Lower leg skin (tissue), 3 donors: ENCODE measurements at regions not wholly inside any gene's neighbourhood (a gene's known extent, or its start where the extent isn't known, plus 50 kb on each side); places are given as distances from the start of the nearest gene placed in this dataset.

ENCODE experiments used
- CTCF ChIP-seq, 3 donors: fragments of 450-650 bp; IDR thresholded peaks; one replicate each; pipeline ENCODE4 v1.5.1; 2016; ENCODE audit warnings: antibody characterized with exemption in 3 of 3, mild to moderate bottlenecking in 3 of 3, moderate library complexity in 2 of 3
- POLR2A ChIP-seq, 2 donors: fragments of 450-650 bp; IDR thresholded peaks; one replicate each; pipeline ENCODE4 v1.6.1; 2016 to 2017; ENCODE audit warnings: antibody characterized with exemption in 2 of 2, mild to moderate bottlenecking in 1 of 2, moderate library complexity in 1 of 2

GRCh38 chr13:37366044-37366770 lies 232.4 kb downstream of the POSTN start:
- no peak for TF ChIP-seq POLR2A (IDR thresholded peaks at IDR 0.05)
- no peak for TF ChIP-seq CTCF (IDR thresholded peaks at IDR 0.05)
